H1 (cell line): ENCODE measurements at regions not wholly inside any gene's neighbourhood (a gene's known extent, or its start where the extent isn't known, plus 50 kb on each side); places are given as distances from the start of the nearest gene placed in this dataset.

ENCODE experiments used
- CTCF ChIA-PET: fragments of 300-600 bp; sonication (Branson Sonifier 250); formaldehyde crosslinking; loops from one replicate; lab custom pipeline; 2021; ENCODE audit not compliant: partially characterized antibody; lab: Charles Lee
- POLR2A ChIA-PET: fragments of 300-600 bp; sonication (Branson Sonifier 250); formaldehyde crosslinking; loops from one replicate; lab custom pipeline; 2021; ENCODE audit warnings: inconsistent platforms; ENCODE audit not compliant: partially characterized antibody; lab: Charles Lee
- DNase-seq, 2 experiments: peaks; one replicate each; pipeline versions ENCODE4 v3.0.0 to v3.0.0-alpha.2; 2010 to 2022; ENCODE audit warnings: low spot score in 2 of 2, low read depth in 1 of 2, mixed read lengths in 1 of 2
- FAIRE-seq: peaks from 2 replicates; lab custom pipeline; 2011; peaks lifted over from hg19 to GRCh38; lab: Jason Lieb, UNC
- H2AFZ ChIP-seq: 2 replicates; pipeline ENCODE4 v1.8.1; 2012; ENCODE audit warnings: low read length, inconsistent platforms
- H2AK5ac ChIP-seq: 2 replicates; pipeline ENCODE4 v1.6.1; 2013; ENCODE audit warnings: low read depth, low read length
- H2BK120ac ChIP-seq: replicated peaks from 2 replicates; pipeline ENCODE3; 2013; ENCODE audit warnings: low read depth, low read length, inconsistent platforms
- H2BK12ac ChIP-seq: 2 replicates; pipeline ENCODE4 v1.6.1; 2013; ENCODE audit warnings: low read depth, low read length
- H2BK15ac ChIP-seq: 2 replicates; pipeline ENCODE4 v1.6.1; 2013; ENCODE audit warnings: low read length
- H2BK20ac ChIP-seq: 2 replicates; pipeline ENCODE4 v1.6.1; 2013; ENCODE audit warnings: low read length
- H2BK5ac ChIP-seq: 2 replicates; pipeline ENCODE4 v1.6.1; 2013; ENCODE audit warnings: low read depth, low read length
- H3K14ac ChIP-seq: 2 replicates; pipeline ENCODE4 v1.6.1; 2013; ENCODE audit warnings: inconsistent platforms; ENCODE audit not compliant: insufficient read length
- H3K18ac ChIP-seq: 2 replicates; pipeline ENCODE4 v1.6.1; 2013; ENCODE audit warnings: low read length; ENCODE audit errors: extremely low read depth
- H3K23ac ChIP-seq: 2 replicates; pipeline ENCODE4 v1.6.1; 2013; ENCODE audit warnings: inconsistent platforms; ENCODE audit not compliant: insufficient read length
- H3K23me2 ChIP-seq: 2 replicates; pipeline ENCODE4 v1.6.1; 2013; ENCODE audit warnings: low read depth, low read length
- H3K27ac ChIP-seq: 2 replicates; pipeline ENCODE4 v1.6.1; 2011; ENCODE audit warnings: low read depth, low read length, inconsistent platforms
- H3K27me3 ChIP-seq, 4 experiments: replicated peaks in 1 of 4; 1 replicate in 1 of 4; 2 replicates in 3 of 4; pipeline versions ENCODE4 v1.6.1 to v1.8.1; 2011 to 2013; ENCODE audit warnings: low read length in 3 of 4, mild to moderate bottlenecking in 3 of 4, inconsistent platforms in 2 of 4, mixed read lengths in 2 of 4, moderate library complexity in 1 of 4; ENCODE audit not compliant: control insufficient read depth in 3 of 4, insufficient read depth in 3 of 4; ENCODE audit errors: extremely low read depth in 1 of 4
- H3K36me3 ChIP-seq, 4 experiments: 2 replicates each; pipeline versions ENCODE4 v1.6.1 to v1.8.1; 2011 to 2013; ENCODE audit warnings: mild to moderate bottlenecking in 4 of 4, low read length in 3 of 4, moderate library complexity in 2 of 4, control low read depth in 1 of 4, inconsistent platforms in 1 of 4; ENCODE audit not compliant: insufficient read depth in 4 of 4, control insufficient read depth in 2 of 4
- H3K4ac ChIP-seq: replicated peaks from 2 replicates; pipeline ENCODE3; 2013; ENCODE audit warnings: low read length, low read depth, mixed read lengths, inconsistent platforms; ENCODE audit not compliant: insufficient read length
- H3K4me1 ChIP-seq, 4 experiments: replicated peaks in 1 of 4; 1 replicate in 1 of 4; 2 replicates in 3 of 4; pipeline versions ENCODE4 v1.6.1 to v1.8.1; 2011 to 2013; ENCODE audit warnings: low read length in 3 of 4, inconsistent platforms in 2 of 4, mixed read lengths in 1 of 4; ENCODE audit not compliant: insufficient read depth in 4 of 4, control insufficient read depth in 3 of 4
- H3K4me2 ChIP-seq, 2 experiments: 2 replicates each; pipeline versions ENCODE4 v1.6.1 to v1.8.1; 2011 to 2013; ENCODE audit warnings: low read depth in 2 of 2, low read length in 2 of 2, control low read depth in 1 of 2, inconsistent platforms in 1 of 2, mild to moderate bottlenecking in 1 of 2; ENCODE audit not compliant: insufficient read depth in 1 of 2
- H3K4me3 ChIP-seq, 4 experiments: fragments of 200-600, 300-600 bp in 1 of 4; sonication (generic), shearing (Covaris generic), sonication (Bioruptor Twin) in 1 of 4; 2 replicates each; pipeline versions ENCODE4 v1.5.1 to v1.8.1; 2011 to 2016; ENCODE audit warnings: low read length in 4 of 4, low read depth in 3 of 4, control low read depth in 2 of 4, inconsistent platforms in 2 of 4, mild to moderate bottlenecking in 2 of 4, mixed read lengths in 1 of 4, moderate library complexity in 1 of 4; ENCODE audit not compliant: insufficient read depth in 2 of 4; ENCODE audit errors: extremely low read depth in 1 of 4
- H3K56ac ChIP-seq: replicated peaks from 2 replicates; pipeline ENCODE3; 2013; ENCODE audit warnings: low read depth, mild to moderate bottlenecking, mixed read lengths, low read length, inconsistent platforms; ENCODE audit not compliant: insufficient read length
- H3K79me1 ChIP-seq: 2 replicates; pipeline ENCODE4 v1.6.1; 2013; ENCODE audit warnings: low read depth, low read length, control low read depth
- H3K79me2 ChIP-seq, 2 experiments: 2 replicates each; pipeline versions ENCODE4 v1.6.1 to v1.8.1; 2012 to 2013; ENCODE audit warnings: low read length in 2 of 2, mild to moderate bottlenecking in 2 of 2, inconsistent platforms in 1 of 2; ENCODE audit not compliant: insufficient read depth in 2 of 2, control insufficient read depth in 1 of 2
- H3K9ac ChIP-seq, 4 experiments: replicated peaks in 1 of 4; 1 replicate in 1 of 4; 2 replicates in 3 of 4; pipeline versions ENCODE4 v1.6.1 to v1.8.1; 2011 to 2013; ENCODE audit warnings: low read depth in 3 of 4, low read length in 3 of 4, control low read depth in 2 of 4, mild to moderate bottlenecking in 2 of 4, moderate library complexity in 2 of 4, inconsistent platforms in 1 of 4; ENCODE audit errors: extremely low read depth in 1 of 4
- H3K9me3 ChIP-seq, 2 experiments: 2 replicates each; pipeline versions ENCODE4 v1.6.1 to v1.8.1; 2012 to 2013; ENCODE audit warnings: mild to moderate bottlenecking in 2 of 2, moderate library complexity in 2 of 2, control low read depth in 1 of 2, inconsistent platforms in 1 of 2, low read depth in 1 of 2, low read length in 1 of 2, mixed read lengths in 1 of 2; ENCODE audit not compliant: insufficient read depth in 2 of 2
- H4K20me1 ChIP-seq, 2 experiments: replicated peaks in 1 of 2; 2 replicates each; pipeline versions ENCODE3 to v1.8.1; 2011 to 2013; ENCODE audit warnings: inconsistent platforms in 2 of 2, low read length in 2 of 2, mild to moderate bottlenecking in 1 of 2; ENCODE audit not compliant: insufficient read depth in 2 of 2, control insufficient read depth in 1 of 2
- H4K5ac ChIP-seq: 2 replicates; pipeline ENCODE4 v1.6.1; 2013; ENCODE audit warnings: low read length, low read depth, mixed read lengths, inconsistent platforms; ENCODE audit not compliant: insufficient read length
- H4K8ac ChIP-seq: 2 replicates; pipeline ENCODE4 v1.8.0; 2013; ENCODE audit warnings: mild to moderate bottlenecking, moderate library complexity, low read length, inconsistent platforms; ENCODE audit not compliant: insufficient read depth; ENCODE audit errors: extremely low read depth
- H4K91ac ChIP-seq: replicated peaks from 2 replicates; pipeline ENCODE3; 2013; ENCODE audit warnings: low read length, mixed read lengths, inconsistent platforms; ENCODE audit not compliant: insufficient read length
- BACH1 ChIP-seq: IDR thresholded peaks from 2 replicates; pipeline ENCODE4 v1.6.1; 2012; ENCODE audit warnings: low read length, improper control_type of control experiment
- CEBPB ChIP-seq: IDR thresholded peaks from 2 replicates; pipeline ENCODE4 v1.6.1; 2012; ENCODE audit warnings: low read depth, low read length
- CTBP2 ChIP-seq: IDR thresholded peaks from 2 replicates; pipeline ENCODE4 v1.7.0; 2011; ENCODE audit warnings: borderline replicate concordance, mild to moderate bottlenecking, moderate library complexity, mixed read lengths, low read length; ENCODE audit not compliant: insufficient read depth, insufficient read length
- GABPA ChIP-seq: IDR thresholded peaks from 2 replicates; pipeline ENCODE4 v1.6.1; 2011; ENCODE audit warnings: mild to moderate bottlenecking, low read length, moderate library complexity, borderline replicate concordance; ENCODE audit not compliant: insufficient read depth
- GTF2F1 ChIP-seq: IDR thresholded peaks from 2 replicates; pipeline ENCODE4 v1.6.1; 2012; ENCODE audit warnings: low read depth, low read length, improper control_type of control experiment, borderline replicate concordance
- RNF2 ChIP-seq: fragments of 200-900, 300-1000 bp; sonication (generic); IDR thresholded peaks from 2 replicates; pipeline ENCODE4 v1.7.1; 2016; ENCODE audit warnings: borderline replicate concordance, low read depth, mild to moderate bottlenecking, antibody characterized with exemption, low read length; ENCODE audit not compliant: poor library complexity, severe bottlenecking; ENCODE audit errors: missing control alignments
- SP1 ChIP-seq: IDR thresholded peaks from 2 replicates; pipeline ENCODE4 v1.6.1; 2011; ENCODE audit warnings: low read depth, low read length
- SP2 ChIP-seq: IDR thresholded peaks from 2 replicates; pipeline ENCODE4 v1.6.1; 2012; ENCODE audit warnings: mild to moderate bottlenecking, low read length, inconsistent platforms
- SP4 ChIP-seq: IDR thresholded peaks from 2 replicates; pipeline ENCODE4 v1.6.1; 2012; ENCODE audit warnings: low read length, inconsistent platforms
- YY1 ChIP-seq: IDR thresholded peaks from 2 replicates; pipeline ENCODE4 v1.6.1; 2011; ENCODE audit warnings: low read depth, mild to moderate bottlenecking, low read length
- WGBS, 2 experiments: shearing (Covaris generic) in 1 of 2; methylation state at CpG; one replicate each; pipeline versions ENCODE4 v1.1.6 to v1.1.7; 2013 to 2015; ENCODE audit warnings: low lambda C conversion rate in 2 of 2, mixed read lengths in 2 of 2, inconsistent platforms in 1 of 2, low coverage in 1 of 2, missing lambda C conversion rate in 1 of 2; ENCODE audit not compliant: insufficient replicate concordance in 2 of 2, insufficient coverage in 1 of 2, insufficient read length in 1 of 2; ENCODE audit errors: extremely low coverage in 1 of 2, missing lambda C conversion rate in 1 of 2; 5-methylcytosine and 5-hydroxymethylcytosine counted together
- TF ChIP-seq, protein P1 (sequence below): IDR thresholded peaks from 2 replicates; pipeline ENCODE4 v1.6.1; 2012; ENCODE audit warnings: inconsistent platforms
- TF ChIP-seq, protein P2 (sequence below): IDR thresholded peaks from 2 replicates; pipeline ENCODE4 v1.6.1; 2011; ENCODE audit warnings: low read depth, mild to moderate bottlenecking, low read length; ENCODE audit not compliant: insufficient read depth
- TF ChIP-seq, protein P3 (sequence below): IDR thresholded peaks from 2 replicates; pipeline ENCODE4 v1.6.1; 2011; ENCODE audit warnings: low read length, improper control_type of control experiment

DNA sequence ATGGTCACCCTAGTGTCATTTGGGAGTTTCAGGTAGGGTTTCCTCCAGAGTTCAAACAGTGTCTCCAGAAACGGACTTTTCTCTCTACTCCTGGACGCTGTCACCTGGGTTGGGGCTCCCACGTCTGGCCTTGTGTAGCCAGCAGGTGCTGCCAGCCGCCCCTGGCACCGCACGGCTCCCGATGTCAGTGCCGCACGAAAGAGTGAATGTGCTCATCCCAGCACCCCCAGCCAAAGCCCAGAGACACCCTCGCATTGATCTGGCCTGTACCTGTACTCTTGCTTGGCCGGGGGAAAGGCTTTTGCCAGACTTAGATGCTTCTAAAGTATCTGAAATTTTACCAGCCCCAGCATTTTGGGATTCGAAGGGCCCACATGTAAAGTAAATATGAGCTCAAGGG, 351.9 kb downstream of the C16orf95 start:
- H3K56ac ChIP-seq = no peak overlapping the region
- H2AK5ac ChIP-seq = no peak overlapping the region
- H3K4me3 ChIP-seq = no peak overlapping the region
- H3K9ac ChIP-seq = no peak overlapping the region; a peak in 1 of 7 replicates
- no peaks in the 10 kb centered on the region for H4K20me1 ChIP-seq
- H3K79me1 ChIP-seq = no peaks in the 10 kb centered on the region
- H3K4me1 ChIP-seq = peaks cover 0 to 2% (median 0%) of the 10 kb centered on the region in 4 experiments; a peak in 1 of 7 replicates
- no peaks in the 10 kb centered on the region for H3K36me3 ChIP-seq
- H3K4me2 ChIP-seq = no peak overlapping the region
- no peak overlapping the region for H2BK20ac ChIP-seq
- no peaks in the 10 kb centered on the region for H3K9me3 ChIP-seq
- no peak overlapping the region for H4K8ac ChIP-seq
- H2BK5ac ChIP-seq = no peak overlapping the region
- H2BK12ac ChIP-seq = no peak overlapping the region
- no peak overlapping the region for H3K14ac ChIP-seq
- no peaks in the 10 kb centered on the region for H3K23me2 ChIP-seq
- POLR2A ChIA-PET = no interaction called here
- no peak overlapping the region for H3K18ac ChIP-seq
- H2AFZ ChIP-seq = no peak overlapping the region
- 93% methylated on average over 12 of the region's 12 CpGs; no CpG with 5 or more reads in 1 of the 2 experiments for whole genome bisulfite sequencing, 2 experiments
- CTCF ChIA-PET = interaction anchor here (1.2 kb wide), 2 partner anchors 24 to 82 kb away, joined by 3 read pairs; no protein-coding TSS in a partner anchor
- no peak overlapping the region for H3K23ac ChIP-seq
- H2BK120ac ChIP-seq = no peak overlapping the region
- H3K27me3 ChIP-seq = no peaks in the 10 kb centered on the region
- no peak overlapping the region for H2BK15ac ChIP-seq
- no peak for FAIRE-seq
- H4K91ac ChIP-seq = no peak overlapping the region
- H3K27ac ChIP-seq = no peak overlapping the region
- no peak overlapping the region for H4K5ac ChIP-seq
- no peak for DNase-seq
- H3K79me2 ChIP-seq = no peaks in the 10 kb centered on the region
- no peak overlapping the region for H3K4ac ChIP-seq
- TF ChIP-seq, protein P1, sequence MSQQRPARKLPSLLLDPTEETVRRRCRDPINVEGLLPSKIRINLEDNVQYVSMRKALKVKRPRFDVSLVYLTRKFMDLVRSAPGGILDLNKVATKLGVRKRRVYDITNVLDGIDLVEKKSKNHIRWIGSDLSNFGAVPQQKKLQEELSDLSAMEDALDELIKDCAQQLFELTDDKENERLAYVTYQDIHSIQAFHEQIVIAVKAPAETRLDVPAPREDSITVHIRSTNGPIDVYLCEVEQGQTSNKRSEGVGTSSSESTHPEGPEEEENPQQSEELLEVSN = no peak
- TF ChIP-seq SP4 (no peak), BACH1 (no peak), SP1 (no peak), CEBPB (no peak), YY1 (no peak), GABPA (no peak), GTF2F1 (no peak), SP2 (no peak), CTBP2 (no peak), RNF2 (no peak)
- TF ChIP-seq, protein P2, sequence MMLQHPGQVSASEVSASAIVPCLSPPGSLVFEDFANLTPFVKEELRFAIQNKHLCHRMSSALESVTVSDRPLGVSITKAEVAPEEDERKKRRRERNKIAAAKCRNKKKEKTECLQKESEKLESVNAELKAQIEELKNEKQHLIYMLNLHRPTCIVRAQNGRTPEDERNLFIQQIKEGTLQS = no peak
- TF ChIP-seq, protein P3, sequence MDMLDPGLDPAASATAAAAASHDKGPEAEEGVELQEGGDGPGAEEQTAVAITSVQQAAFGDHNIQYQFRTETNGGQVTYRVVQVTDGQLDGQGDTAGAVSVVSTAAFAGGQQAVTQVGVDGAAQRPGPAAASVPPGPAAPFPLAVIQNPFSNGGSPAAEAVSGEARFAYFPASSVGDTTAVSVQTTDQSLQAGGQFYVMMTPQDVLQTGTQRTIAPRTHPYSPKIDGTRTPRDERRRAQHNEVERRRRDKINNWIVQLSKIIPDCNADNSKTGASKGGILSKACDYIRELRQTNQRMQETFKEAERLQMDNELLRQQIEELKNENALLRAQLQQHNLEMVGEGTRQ = no peak
